Fibroblast of peridontal ligament (primary cell): ENCODE measurements at regions not wholly inside any gene's neighbourhood (a gene's known extent, or its start where the extent isn't known, plus 50 kb on each side); places are given as distances from the start of the nearest gene placed in this dataset.

Experiments
- DNase-seq: peaks from one replicate; pipeline ENCODE4 v3.0.0-alpha.2; 2010; ENCODE audit errors: extremely low read depth

DNA sequence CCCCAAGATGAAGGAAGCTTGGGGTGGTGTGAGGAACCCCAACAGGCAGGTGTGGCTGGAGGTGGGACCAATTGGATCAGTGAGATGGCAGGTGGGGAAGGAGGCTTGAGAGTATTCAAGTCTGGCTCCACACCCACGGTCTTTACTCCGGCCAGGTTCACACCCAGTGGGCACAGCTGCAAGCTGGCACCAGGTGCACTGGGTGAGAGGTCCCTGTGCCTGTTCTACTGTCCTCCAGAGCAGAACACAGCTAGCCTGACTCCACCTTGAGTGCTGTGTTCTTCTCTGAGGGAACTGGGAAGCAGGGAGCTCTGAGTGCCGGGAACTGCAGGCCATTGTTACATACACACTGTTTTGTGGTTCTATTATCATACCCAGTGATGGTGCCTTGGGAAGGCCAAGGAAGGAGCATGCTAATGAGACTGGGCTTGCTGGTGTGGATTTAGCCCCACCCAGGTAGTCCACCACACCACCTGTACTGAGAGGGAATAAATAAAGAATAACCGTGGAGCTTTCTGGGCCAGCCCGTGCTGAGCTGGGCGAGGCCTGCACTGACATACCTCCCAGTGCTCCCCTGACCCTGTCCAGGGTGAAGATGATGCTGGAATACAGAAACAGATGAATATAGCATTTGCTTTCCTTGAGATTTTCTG lies 93.4 kb downstream of the ABHD5 start:
- DNase-seq, result no peak

DNA sequence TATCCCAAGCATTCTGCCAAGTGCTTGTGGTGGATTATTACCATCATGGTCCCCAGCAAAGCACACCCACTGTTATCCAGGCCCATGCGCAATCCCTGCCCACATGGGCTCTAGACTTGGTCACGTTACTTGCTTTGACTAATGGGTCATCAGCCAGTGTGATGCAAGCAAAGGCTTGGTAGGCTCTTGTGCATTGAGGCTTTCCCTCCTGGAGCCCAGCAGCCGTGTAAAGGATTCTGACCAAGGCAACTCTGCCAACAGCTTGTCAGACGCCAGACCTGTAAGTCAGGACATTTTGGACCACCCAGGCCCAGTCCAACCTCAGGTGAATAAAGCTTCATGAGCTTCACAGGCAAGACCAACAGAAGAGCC lies 93.9 kb downstream of the ABHD5 start:
- no peak for DNase-seq

DNA sequence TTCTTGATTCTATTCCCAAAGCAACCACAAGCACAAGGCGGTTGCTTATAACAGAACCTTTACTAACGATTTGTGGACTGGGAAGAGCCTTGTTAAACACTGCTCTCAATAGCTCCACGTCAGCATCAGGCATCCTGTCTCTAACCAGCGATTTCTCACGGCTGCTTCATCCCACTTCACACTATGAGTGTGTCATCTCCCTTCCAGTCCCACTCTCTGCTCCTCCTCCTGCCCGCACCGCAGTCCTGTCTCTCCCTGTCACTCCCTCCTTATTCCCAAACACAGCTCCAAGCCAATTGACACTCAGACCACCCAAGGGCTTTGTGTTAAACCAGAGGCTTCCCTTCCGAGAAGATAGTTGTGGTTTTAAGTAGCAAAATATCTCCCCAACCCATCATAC lies 94.8 kb downstream of the ABHD5 start:
- peak; percentile 25 for DNase-seq

DNA sequence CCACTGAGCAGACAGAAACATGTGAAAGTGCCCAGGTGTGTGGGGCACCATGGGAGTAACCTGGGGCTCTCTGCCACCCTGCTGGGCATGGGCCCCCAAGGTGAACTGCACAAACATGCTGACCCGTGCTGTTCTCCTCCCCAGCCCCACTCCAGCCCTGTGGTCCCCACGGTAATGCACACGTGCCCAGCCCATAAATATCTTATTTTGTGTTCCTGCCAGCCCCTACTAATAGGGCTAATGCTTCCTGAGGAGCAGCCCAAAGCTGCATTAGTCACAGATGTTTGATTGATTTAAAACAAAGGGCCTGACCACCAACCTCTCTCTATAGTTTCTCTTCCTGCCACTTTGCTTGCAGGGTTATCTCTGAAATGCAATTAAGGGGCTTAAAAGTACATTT lies 95.4 kb downstream of the ABHD5 start:
- no peak for DNase-seq

DNA sequence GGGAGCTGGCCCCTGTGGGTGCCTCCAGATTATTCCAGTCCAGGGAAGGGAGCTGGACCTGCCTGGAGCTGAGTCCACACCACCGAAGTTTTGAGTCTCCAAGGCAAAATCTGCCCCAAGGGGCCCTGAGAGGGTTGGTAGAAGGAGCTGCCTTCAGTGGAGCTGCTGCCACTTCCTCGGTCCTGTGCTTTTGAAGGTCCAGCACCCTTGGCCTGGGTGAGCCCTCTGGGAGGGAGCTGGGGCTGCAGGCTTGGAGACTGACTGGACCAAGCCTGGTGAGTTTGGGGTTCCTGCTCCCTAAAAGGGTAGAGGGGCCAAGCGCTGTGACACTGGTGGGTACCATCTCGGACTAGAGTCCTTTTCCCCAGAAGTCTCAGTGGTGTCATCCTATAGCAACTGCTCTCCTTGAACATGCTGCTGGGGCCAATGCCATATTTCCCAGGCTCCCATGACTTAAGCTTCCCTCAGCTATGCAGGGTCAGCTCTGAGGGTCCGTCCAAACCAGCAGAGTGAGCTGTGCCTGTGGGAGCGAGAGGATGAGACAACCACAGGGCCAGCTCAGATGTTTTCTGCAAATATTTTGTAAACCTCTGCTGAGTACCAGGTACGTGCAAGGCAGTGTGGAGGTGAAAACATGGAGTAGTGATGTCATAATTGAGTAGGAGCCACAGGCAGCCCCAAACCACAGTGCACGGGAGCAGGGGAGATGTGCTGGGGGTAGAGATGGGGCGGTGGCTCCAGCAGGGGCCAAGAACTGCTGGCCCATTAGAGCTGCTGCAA lies 96.0 kb downstream of the ABHD5 start:
- no peak for DNase-seq

DNA sequence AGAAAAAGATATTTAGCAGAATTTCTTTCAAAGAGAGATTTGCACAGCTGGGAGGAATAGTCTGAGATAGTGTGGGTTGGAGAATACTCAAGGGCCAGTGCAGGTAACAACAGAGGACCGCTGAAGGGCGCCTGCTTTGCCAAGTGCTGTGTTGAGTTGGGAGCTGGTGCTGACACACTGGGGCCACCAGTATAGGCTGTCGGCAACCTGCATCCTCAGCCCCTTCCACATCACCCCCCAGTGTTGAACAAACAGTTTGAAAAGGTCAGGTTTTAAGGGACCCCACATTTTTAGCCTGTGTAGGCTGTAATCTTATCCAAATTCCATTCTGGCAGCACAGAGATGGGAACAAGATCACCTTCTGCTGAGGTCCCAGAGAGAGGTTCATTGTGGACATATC lies 96.6 kb downstream of the ABHD5 start:
- DNase-seq, result no peak

DNA sequence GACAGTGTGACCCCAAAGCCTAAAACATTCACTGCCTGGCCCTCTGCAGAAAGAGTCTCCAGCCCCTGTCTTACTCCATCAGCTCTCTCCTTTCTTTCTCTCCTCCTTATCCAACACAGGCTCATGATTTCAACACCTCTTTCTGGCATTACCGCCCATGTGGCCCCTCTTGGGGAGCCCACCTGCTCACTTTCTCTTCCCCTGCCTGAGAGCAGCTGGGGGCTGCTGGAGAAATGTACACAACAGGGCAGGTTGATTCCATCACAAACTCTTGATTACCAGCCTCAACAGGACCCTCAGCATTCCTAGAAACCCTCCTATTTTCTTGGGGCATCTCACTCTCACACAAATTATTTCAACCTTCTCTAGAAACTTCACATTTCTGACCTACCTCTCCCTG lies 98.3 kb downstream of the ABHD5 start:
- DNase-seq, result no peak

DNA sequence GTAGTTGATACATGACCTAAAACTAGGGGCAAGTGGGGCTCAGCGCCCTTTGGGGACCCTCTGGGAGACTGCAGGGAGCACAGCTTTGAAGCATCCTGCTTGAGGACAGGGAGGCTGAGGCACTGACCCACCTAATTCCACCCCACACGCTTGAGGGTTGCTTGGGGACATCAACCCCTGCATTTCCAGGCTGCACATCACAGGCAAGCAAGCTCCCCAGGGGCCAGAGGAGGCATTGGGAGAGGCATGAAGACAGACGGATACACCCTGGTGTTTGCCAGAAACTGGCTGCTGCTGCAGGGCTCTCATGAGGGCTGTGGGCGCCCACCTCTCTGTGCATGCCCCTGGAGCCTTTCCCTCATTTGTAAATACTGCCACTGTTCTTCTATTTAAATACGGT lies 99.3 kb downstream of the ABHD5 start:
- DNase-seq, result no peak

DNA sequence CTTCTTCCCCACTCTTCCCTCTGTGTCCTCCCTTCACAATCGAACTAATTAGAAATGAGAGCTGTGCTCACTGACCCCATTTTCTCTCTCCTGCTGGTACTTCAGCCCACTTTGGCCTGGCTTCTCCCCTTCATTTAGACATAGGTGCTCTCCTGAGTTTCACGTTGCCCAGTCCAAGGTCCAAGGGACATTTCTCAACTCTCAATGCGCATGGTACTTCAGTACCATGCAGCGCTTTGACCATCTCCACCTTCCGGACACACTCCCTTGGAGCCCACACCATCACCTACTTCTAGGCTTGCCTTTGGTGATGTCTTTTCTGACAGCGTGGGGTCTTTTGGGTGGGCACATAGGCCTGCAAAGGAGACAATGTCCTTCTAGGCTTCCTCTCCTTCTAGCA lies 99.7 kb downstream of the ABHD5 start:
- no peak for DNase-seq

DNA sequence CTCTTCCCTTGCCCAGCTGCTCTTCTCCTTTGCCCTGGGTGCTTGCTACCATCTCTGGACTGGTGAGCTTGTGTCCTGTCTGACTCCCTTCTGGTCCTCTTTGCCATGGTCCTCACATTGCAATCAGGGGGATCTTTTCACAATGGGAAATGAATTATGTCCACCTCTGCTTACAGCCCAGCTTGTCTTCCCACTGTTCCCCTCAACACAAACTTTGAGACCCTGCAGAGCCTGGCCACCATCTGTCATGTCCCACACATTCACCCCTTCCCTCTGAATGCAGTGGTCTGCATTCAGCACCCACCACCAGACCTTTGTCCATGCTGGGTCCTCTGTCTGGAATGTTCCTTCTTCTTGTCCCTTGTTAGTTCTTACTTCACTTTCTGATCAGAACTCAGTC lies 100.5 kb downstream of the ABHD5 start:
- DNase-seq, result no peak

DNA sequence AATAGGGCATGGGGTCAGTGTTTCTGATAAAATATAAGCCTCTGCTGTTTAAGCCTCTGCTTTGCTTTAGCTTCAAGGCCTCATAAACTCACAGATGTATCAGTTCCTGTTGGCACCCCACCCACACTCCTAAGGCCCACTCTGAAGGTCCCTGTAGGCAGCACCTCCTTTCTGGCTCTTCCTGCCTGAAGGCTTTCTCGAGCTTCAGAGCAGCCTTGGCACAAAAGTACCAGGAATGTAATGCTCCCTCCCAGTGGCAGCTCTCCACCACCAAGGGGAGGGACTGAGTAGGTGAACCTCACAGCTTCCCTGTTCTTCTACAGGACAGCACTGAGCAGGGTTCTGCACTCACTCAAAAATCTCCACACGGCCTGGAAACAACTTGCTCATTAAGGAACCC lies 102.2 kb downstream of the ABHD5 start:
- DNase-seq, result no peak

DNA sequence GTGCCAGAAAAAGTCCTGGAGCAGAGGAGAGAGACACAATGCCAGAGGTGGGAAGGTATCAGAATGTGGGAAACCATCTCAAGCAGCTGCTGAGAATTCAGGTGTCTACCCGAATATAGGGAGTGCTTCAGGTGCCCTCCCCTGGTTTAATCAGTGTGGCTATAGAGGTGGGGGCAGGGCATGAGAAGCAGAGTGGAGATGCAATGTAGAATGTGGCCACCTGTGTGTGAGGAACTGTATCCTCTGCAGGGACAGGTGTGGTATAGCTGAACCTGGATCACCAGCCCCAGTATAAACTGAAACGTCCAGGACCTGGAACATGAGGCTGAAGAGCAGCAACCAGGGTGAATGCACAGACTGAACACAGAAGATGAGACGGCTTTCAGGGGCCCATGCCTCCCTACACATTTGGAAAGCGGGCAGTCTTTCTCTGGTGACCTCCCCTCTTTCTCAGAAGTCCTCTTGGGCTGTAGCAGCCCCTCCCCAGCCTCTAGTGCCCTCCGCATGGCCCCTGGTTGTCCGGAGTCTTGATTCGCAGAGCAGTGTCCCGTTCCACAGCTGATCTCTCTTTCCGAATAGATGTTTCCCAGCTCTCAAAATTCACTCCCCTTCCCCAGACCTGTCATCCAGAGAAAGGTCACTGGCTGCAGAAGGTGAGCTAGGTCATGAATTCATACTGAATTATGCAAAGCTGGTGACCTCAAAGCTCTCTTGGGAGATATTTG lies 103.1 kb downstream of the ABHD5 start:
- DNase-seq, result no peak

DNA sequence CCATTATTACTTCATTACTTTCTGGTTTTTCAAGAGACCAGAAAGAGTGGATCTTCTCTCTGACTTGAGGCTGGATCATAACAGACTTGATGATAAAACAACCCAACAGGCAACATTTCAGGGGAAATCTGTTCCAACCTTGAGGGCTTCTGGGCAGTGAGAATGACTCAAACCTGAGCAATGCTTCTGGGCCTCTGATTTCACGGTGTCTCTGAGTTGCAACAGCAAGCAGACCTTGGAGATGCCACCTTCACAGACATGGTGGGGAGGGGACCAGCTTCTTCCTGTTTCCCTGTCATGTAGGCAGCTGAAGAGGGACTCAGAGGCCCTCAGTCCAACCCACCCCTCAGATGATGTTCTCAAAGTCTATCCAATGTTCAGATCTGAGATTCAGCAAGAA lies 104.0 kb downstream of the ABHD5 start:
- DNase-seq, result peak; percentile 51

DNA sequence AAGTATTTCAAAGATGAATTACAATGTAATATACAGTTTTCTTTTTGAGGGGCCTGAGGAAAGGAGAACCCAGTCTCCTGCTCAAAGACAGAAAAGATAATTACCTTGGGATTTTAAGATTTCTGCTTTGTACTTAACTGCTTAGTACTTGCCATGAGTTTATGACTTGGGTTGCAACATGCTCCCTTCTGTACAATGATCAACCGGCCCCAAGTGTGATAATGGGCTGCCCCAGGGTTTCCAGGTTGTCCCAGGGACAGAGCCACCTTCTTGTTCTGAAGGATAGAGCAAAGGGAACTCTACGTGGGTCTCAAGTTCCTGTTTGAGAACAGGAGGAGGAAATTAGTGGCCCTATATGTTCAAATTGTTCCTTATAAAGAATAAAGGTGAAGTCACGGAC lies 104.8 kb downstream of the ABHD5 start:
- DNase-seq, result no peak

DNA sequence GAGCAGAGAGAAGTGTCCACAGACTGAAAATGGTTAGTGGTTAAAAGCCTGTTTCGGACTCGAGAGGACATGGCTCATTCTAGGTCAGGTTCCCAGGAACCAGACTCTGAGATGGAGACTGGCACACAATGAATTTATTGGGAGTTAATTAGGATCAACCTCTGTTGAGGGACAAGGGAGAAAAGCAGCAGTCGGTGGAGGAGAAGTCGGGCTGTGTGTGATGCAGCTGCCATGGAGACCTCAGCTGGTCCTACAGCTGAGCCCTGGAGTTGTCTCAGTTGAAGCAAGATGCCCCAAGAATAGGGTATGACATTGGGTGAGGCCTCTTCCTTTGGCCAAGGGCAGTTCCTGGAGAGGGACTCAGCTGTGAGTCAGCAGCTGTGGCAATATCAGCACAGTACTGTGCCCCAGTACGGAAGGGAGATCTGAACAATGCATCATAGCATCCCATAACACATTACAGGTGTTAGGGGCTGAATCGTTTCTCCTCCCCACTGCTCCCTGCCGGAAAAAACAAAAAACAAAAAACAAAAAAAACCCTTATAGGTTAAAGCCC lies 105.4 kb downstream of the ABHD5 start:
- DNase-seq, result no peak

DNA sequence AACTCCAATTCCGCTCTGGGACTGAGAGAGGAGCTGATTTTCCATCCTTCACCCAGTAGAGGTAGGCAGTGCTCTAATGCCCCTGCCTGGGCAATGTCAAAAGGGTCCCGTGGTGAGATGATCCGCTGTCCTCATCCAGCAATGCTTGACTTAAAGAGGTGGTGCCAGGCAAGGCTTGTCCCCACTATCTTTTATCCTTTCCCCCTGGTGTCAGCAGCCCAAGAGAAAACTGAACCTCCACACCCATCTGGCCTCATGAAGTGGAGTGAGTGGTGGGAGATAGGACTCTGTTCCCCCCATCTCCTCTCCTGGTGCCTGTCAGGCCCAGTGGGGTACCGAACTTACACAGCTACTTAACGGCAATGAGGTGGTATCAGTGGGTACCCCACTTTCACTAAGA lies 107.1 kb downstream of the ABHD5 start:
- no peak for DNase-seq

DNA sequence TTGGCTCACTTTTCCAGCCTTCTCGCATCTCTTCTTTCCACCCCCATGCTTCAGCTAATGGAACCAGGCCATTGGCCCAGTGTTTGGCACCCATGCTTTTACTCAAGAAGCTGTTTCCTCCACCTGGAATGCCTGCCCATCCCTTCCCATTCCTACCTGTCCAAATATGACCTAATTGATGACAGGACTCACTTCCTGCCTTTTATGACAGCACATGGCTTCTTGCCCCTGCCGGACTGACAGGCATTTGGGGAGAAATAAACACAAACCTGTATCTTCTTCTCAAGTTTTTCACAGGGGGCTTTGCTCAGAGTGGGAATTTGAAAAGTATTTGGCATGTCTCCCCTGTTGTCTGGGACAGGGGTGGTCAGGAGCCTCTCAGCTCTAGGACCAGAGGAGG lies 120.1 kb downstream of the ABHD5 start:
- no peak for DNase-seq

DNA sequence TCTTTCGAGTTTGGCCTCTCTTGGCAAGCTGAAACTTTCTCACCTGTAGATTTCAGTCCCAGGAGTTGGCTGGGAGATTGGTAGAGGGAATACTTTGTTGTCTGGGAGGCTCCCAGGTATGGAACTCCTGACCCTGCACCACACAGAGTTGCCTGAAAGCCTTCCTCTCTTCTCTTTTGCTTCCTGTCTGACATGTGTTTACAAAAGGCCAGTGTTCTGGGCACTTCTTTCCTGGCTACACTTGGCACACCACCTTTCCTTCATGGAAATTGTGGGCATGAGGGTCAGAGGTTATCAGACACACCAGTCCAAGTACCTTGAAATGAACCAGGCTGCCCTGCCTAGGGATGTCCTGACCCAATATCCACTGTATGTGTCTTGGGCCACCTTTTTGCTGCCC lies 123.7 kb downstream of the ABHD5 start:
- DNase-seq, result no peak

DNA sequence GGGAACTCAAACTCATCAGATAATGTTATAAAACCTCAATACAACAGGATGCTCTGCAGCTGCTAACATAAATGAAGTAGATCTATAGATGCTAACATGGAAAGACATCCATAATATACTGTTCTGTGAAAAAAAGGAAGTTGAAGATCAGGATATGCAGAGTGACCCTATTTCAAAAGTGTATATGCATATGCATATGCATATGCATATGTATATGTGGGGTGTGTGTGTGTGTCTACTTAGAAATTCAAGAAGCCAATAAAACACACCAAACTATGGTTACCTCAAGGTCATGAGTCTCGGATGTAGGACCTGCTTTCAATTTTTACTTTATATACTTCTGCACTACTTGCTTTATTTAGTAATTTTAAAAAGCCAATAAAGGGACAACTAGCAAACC lies 125.6 kb downstream of the ABHD5 start:
- DNase-seq, result no peak

DNA sequence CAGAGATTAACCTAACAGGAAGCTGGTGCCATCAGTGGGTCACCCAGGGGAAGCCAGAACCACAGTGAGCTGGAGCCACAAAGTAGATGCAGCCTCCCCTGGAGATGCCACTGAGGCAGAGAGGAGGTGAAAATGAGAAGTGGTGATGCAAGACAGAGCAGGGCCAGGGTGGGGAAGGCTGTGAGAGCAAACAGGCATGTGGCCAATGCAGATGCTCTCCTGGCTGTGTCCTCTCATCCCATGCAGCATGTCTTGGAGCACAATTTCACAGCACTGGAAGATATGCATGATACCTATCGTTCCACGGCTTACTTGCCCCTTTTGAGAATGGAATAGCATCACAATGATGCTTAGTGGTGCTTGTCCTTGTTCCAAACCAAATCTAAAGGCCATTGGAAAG lies 126.3 kb downstream of the ABHD5 start:
- no peak for DNase-seq

DNA sequence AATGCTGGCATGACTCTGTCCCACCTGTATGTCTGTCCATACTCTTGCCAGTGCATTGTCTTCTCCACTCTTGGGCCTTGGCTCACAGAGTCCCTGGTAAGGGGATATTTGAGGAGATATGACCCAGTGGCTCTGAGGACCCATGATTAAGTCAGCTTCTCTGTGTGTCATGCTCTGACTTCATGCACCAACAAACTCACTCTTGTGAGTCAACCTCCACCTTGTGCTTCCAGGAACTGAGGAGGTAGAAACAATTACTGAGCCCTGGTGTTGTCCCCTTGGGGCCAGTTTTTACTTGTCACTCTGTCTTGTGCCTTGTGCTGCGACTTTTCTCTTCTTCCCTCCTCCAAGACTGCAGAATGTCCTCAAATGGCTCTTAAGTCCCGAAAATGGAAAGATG lies 127.1 kb downstream of the ABHD5 start:
- no peak for DNase-seq

DNA sequence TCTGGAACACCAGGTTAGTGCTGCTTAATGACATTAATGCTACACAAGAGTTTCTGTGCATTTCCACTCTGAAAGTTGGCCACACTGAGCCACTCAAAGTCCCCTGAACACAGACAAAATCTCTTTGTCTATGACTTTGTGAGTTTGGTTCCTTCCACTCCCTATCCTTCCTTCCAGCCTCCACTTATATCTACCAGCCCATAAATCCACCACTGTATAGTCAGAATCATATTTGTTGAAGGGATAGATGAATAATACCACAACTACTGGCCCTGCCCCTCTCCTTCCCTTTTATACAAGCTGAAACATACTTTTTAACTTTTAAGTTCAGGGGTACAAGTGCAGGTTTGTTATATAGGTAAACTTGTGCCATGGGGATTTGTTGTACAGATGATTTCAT lies 127.5 kb downstream of the ABHD5 start:
- DNase-seq, result no peak
